Anterior cingulate cortex (tissue), 58 donors: ENCODE measurements at regions not wholly inside any gene's neighbourhood (a gene's known extent, or its start where the extent isn't known, plus 50 kb on each side); places are given as distances from the start of the nearest gene placed in this dataset.

Experiments
- DNase-seq, 58 donors: peaks; one replicate each; lab custom pipeline; 2025; lab: John Stamatoyannopoulos, UW

- DNase-seq: peak in 3 of 58 donors; percentile 5 to 54 (median 9)
Observed at GRCh38 chr4:152101556-152102435, 341.0 kb upstream of the GATB start.

GRCh38 chr4:152100379-152101201 lies 339.8 kb upstream of the GATB start:
- peak in 9 of 58 donors; percentile 7 to 29 (median 24) for DNase-seq

GRCh38 chr4:152099981-152100378 lies 339.2 kb upstream of the GATB start:
- DNase-seq: no peak

- DNase-seq: no peak
Observed at GRCh38 chr4:152099555-152099954, 338.7 kb upstream of the GATB start.

GRCh38 chr4:152099061-152099425 lies 338.2 kb upstream of the GATB start:
- no peak for DNase-seq

GRCh38 chr4:152098365-152099060 lies 337.7 kb upstream of the GATB start:
- no peak for DNase-seq

GRCh38 chr4:152097371-152097770 lies 336.6 kb upstream of the GATB start:
- DNase-seq: no peak

GRCh38 chr4:152095701-152096070 lies 334.9 kb upstream of the GATB start:
- DNase-seq: no peak

GRCh38 chr4:152094970-152095700 lies 334.3 kb upstream of the GATB start:
- DNase-seq: peak in 1 of 58 donors; percentile 14

GRCh38 chr4:152091405-152091804 lies 330.6 kb upstream of the GATB start:
- DNase-seq: no peak

- DNase-seq: no peak
Observed at GRCh38 chr4:152090543-152090942, 329.7 kb upstream of the GATB start.

GRCh38 chr4:152089584-152089983 lies 328.8 kb upstream of the GATB start:
- no peak for DNase-seq

GRCh38 chr4:152087335-152087734 lies 326.5 kb upstream of the GATB start:
- no peak for DNase-seq

- DNase-seq: no peak
Observed at GRCh38 chr4:152085657-152086056, 324.9 kb upstream of the GATB start.

GRCh38 chr4:152083338-152083737 lies 322.5 kb upstream of the GATB start:
- no peak for DNase-seq

- DNase-seq: no peak
Observed at GRCh38 chr4:152081024-152081423, 320.2 kb upstream of the GATB start.

GRCh38 chr4:152079543-152080293 lies 318.9 kb upstream of the GATB start:
- DNase-seq: no peak

- no peak for DNase-seq
Observed at GRCh38 chr4:152079079-152079478, 318.3 kb upstream of the GATB start.

- no peak for DNase-seq
Observed at GRCh38 chr4:152077582-152077981, 316.8 kb upstream of the GATB start.
